ENCODE measurements at regions not wholly inside any gene's neighbourhood (a gene's known extent, or its start where the extent isn't known, plus 50 kb on each side); places are given as distances from the start of the nearest gene placed in this dataset.
"Not testable (repeated sequence)": the region's sequence is repeated elsewhere in the genome, so short reads cannot be mapped to it uniquely, and the experiment has no call there.

- H3K9me3 Mint-ChIP-seq; DNase-seq (ENCODE audit: extremely low spot score, unreplicated experiment); H3K4me1 Mint-ChIP-seq (ENCODE audit: unreplicated experiment); H3K27ac Mint-ChIP-seq; H3K36me3 Mint-ChIP-seq: not testable (repeated sequence)
- H3K4me3 Mint-ChIP-seq = peak overlapping the region; percentile 76
- H3K27me3 Mint-ChIP-seq = peaks cover 27% of the 10 kb centered on the region
Measured at GRCh38 chr7:97928844-97929243, 56.6 kb upstream of the ASNS start.

GRCh38 chr7:97927790-97928748 is 55.9 kb upstream of the ASNS start:
- H3K27me3 Mint-ChIP-seq = peaks cover 27% of the 10 kb centered on the region
- DNase-seq (ENCODE audit: extremely low spot score, unreplicated experiment) = peak; percentile 84
- peak; percentile 91 for TF ChIP-seq CTCF (conservative IDR thresholded peaks at IDR 0.05)
- not testable (repeated sequence) for H3K4me1 Mint-ChIP-seq (ENCODE audit: unreplicated experiment); H3K9me3 Mint-ChIP-seq; H3K27ac Mint-ChIP-seq; H3K36me3 Mint-ChIP-seq
- H3K4me3 Mint-ChIP-seq = peak overlapping the region; percentile 80

Measured in type B pancreatic cell (in vitro differentiated cells).